ENCODE measurements at regions not wholly inside any gene's neighbourhood (a gene's known extent, or its start where the extent isn't known, plus 50 kb on each side); places are given as distances from the start of the nearest gene placed in this dataset.

DNA sequence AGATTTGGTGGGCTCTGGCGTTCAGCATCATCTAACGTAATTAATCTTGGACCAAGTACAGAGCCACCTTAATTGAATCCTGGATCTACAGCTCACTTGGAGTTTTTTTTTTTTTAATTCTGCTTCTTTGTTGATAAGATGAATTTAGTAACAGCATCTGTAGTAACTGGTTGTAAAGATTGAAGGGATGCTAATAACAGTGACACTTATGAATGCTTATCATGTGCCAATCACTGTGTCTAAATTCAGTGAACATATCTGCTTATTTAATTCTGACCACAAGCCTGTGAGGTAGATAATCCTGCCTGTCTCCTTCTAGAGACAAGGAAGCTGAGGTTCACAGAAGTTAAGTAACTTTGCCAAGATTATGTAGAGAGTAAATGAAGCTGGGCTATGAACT lies 408.0 kb downstream of the RWDD3 start (continued):
- TF ChIP-seq, protein P1, sequence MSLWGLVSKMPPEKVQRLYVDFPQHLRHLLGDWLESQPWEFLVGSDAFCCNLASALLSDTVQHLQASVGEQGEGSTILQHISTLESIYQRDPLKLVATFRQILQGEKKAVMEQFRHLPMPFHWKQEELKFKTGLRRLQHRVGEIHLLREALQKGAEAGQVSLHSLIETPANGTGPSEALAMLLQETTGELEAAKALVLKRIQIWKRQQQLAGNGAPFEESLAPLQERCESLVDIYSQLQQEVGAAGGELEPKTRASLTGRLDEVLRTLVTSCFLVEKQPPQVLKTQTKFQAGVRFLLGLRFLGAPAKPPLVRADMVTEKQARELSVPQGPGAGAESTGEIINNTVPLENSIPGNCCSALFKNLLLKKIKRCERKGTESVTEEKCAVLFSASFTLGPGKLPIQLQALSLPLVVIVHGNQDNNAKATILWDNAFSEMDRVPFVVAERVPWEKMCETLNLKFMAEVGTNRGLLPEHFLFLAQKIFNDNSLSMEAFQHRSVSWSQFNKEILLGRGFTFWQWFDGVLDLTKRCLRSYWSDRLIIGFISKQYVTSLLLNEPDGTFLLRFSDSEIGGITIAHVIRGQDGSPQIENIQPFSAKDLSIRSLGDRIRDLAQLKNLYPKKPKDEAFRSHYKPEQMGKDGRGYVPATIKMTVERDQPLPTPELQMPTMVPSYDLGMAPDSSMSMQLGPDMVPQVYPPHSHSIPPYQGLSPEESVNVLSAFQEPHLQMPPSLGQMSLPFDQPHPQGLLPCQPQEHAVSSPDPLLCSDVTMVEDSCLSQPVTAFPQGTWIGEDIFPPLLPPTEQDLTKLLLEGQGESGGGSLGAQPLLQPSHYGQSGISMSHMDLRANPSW (CRISPR knock-in tag; IDR thresholded peaks at IDR 0.05; ENCODE audit: borderline replicate concordance), result no peak

DNA sequence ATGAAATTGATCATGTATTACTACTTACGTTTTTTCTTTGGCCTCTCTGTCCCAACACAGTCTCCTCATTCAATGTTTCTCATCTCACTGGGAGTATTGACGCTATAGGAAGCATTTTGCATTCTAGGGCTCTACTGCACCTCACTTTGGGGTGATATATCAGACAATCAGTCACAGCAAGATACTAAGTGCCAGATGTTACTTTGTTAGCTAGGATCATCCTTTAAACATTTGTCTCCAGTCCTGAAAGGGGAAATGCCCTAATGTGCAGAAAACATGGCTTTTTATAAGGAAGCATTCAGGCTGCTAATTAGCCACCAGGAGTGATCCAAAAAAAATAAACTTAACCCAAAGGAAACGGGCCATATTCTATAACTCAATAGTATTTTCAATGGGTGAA lies 409.1 kb downstream of the RWDD3 start:
- DNase-seq (ENCODE audit: low spot score), result no peak
- 0% methylated on average over 3 of the region's 3 CpGs for WGBS (ENCODE audit: low lambda C conversion rate)
- H3K4me2 ChIP-seq (ENCODE audit: low read depth, low read length), result no peak overlapping the region
- POLR2A ChIA-PET, result no interaction called here
- H3K27ac ChIP-seq (ENCODE audit: extremely low read length, insufficient read depth, low read length), result no peak overlapping the region
- intact Hi-C loops (cut with micrococcal nuclease; ENCODE audit: unreplicated experiment), result no loop called here
- FAIRE-seq, result no peak
- in situ Hi-C loops (cut with HindIII; ENCODE audit: extremely low pct_ligation_motif_present, low pct_unique_long_range_greater_than_20kb), result no loop called here
- H4K20me1 ChIP-seq (ENCODE audit: insufficient read depth, low read length), result no peaks in the 10 kb centered on the region
- H3K79me2 ChIP-seq (ENCODE audit: insufficient read depth, low read length), result no peaks in the 10 kb centered on the region
- H3K9me3 ChIP-seq (ENCODE audit: low read length), result no peaks in the 10 kb centered on the region
- H3K9ac ChIP-seq (ENCODE audit: insufficient read depth, low read depth, low read length), result no peak overlapping the region
- CTCF ChIA-PET (ENCODE audit: low intra/inter-chr PET ratio, low total read pairs), result no interaction called here
- no TSS peak for BruUV-seq (replicated peaks)
- ATAC-seq, result no peak
- H2AFZ ChIP-seq (ENCODE audit: low read length), result no peak overlapping the region
- H3K4me3 ChIP-seq (replicated peaks in 1 of 3; ENCODE audit: insufficient read depth in 1 of 3, low read depth in 2 of 3, low read length in 3 of 3), result no peak overlapping the region
- peaks cover 15% of the 10 kb centered on the region for H3K4me1 ChIP-seq (ENCODE audit: insufficient read depth, low read length)
- H3K27me3 ChIP-seq (ENCODE audit: control insufficient read depth in 1 of 2, insufficient read depth in 2 of 2, low read length in 2 of 2), result no peaks in the 10 kb centered on the region
- no peaks in the 10 kb centered on the region for H3K36me3 ChIP-seq (replicated peaks in 1 of 2; ENCODE audit: control insufficient read depth in 1 of 2, insufficient read depth in 2 of 2, low read length in 2 of 2)
- TF ChIP-seq, protein P2, sequence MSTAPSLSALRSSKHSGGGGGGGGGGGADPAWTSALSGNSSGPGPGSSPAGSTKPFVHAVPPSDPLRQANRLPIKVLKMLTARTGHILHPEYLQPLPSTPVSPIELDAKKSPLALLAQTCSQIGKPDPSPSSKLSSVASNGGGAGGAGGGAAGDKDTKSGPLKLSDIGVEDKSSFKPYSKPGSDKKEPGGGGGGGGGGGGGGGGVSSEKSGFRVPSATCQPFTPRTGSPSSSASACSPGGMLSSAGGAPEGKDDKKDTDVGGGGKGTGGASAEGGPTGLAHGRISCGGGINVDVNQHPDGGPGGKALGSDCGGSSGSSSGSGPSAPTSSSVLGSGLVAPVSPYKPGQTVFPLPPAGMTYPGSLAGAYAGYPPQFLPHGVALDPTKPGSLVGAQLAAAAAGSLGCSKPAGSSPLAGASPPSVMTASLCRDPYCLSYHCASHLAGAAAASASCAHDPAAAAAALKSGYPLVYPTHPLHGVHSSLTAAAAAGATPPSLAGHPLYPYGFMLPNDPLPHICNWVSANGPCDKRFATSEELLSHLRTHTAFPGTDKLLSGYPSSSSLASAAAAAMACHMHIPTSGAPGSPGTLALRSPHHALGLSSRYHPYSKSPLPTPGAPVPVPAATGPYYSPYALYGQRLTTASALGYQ (CRISPR knock-in tag; IDR thresholded peaks at IDR 0.05), result no peak
- TF ChIP-seq ZNF496 (CRISPR knock-in tag; IDR thresholded peaks at IDR 0.05; ENCODE audit: insufficient replicate concordance), result no peak
- no peak for TF ChIP-seq AGO1 (IDR thresholded peaks at IDR 0.05; ENCODE audit: low read depth, low read length, poor library complexity, severe bottlenecking)
- no peak for TF ChIP-seq ZNF790 (CRISPR knock-in tag; IDR thresholded peaks at IDR 0.05; ENCODE audit: borderline replicate concordance)
- TF ChIP-seq TRIM24 (CRISPR knock-in tag; IDR thresholded peaks at IDR 0.05), result no peak
- TF ChIP-seq, protein P3, sequence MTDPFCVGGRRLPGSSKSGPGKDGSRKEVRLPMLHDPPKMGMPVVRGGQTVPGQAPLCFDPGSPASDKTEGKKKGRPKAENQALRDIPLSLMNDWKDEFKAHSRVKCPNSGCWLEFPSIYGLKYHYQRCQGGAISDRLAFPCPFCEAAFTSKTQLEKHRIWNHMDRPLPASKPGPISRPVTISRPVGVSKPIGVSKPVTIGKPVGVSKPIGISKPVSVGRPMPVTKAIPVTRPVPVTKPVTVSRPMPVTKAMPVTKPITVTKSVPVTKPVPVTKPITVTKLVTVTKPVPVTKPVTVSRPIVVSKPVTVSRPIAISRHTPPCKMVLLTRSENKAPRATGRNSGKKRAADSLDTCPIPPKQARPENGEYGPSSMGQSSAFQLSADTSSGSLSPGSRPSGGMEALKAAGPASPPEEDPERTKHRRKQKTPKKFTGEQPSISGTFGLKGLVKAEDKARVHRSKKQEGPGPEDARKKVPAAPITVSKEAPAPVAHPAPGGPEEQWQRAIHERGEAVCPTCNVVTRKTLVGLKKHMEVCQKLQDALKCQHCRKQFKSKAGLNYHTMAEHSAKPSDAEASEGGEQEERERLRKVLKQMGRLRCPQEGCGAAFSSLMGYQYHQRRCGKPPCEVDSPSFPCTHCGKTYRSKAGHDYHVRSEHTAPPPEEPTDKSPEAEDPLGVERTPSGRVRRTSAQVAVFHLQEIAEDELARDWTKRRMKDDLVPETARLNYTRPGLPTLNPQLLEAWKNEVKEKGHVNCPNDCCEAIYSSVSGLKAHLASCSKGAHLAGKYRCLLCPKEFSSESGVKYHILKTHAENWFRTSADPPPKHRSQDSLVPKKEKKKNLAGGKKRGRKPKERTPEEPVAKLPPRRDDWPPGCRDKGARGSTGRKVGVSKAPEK (CRISPR knock-in tag; IDR thresholded peaks at IDR 0.05; ENCODE audit: borderline replicate concordance), result no peak
- TF ChIP-seq AKAP8 (CRISPR knock-in tag; IDR thresholded peaks at IDR 0.05), result no peak
- no peak for TF ChIP-seq DMAP1 (CRISPR knock-in tag; IDR thresholded peaks at IDR 0.05)
- TF ChIP-seq ELF3 (CRISPR knock-in tag; IDR thresholded peaks at IDR 0.05), result no peak
- no peak for TF ChIP-seq KLF13 (CRISPR knock-in tag; IDR thresholded peaks at IDR 0.05)
- TF ChIP-seq PHF8 (CRISPR knock-in tag; IDR thresholded peaks at IDR 0.05), result no peak
- TF ChIP-seq HOXD1 (CRISPR knock-in tag; IDR thresholded peaks at IDR 0.05), result no peak
- TF ChIP-seq CHD2 (IDR thresholded peaks at IDR 0.05; ENCODE audit: low read depth, low read length), result no peak
- TF ChIP-seq ZNF674 (CRISPR knock-in tag; IDR thresholded peaks at IDR 0.05; ENCODE audit: low read depth), result no peak
- no peak for TF ChIP-seq ZNF737 (CRISPR knock-in tag; IDR thresholded peaks at IDR 0.05; ENCODE audit: borderline replicate concordance)
- TF ChIP-seq ZNF317 (CRISPR knock-in tag; IDR thresholded peaks at IDR 0.05), result no peak
- TF ChIP-seq DPF2 (CRISPR knock-in tag; IDR thresholded peaks at IDR 0.05; ENCODE audit: borderline replicate concordance, low read depth), result no peak
- no peak for TF ChIP-seq HOXA5 (CRISPR knock-in tag; IDR thresholded peaks at IDR 0.05)
